ENCODE measurements at regions not wholly inside any gene's neighbourhood (a gene's known extent, or its start where the extent isn't known, plus 50 kb on each side); places are given as distances from the start of the nearest gene placed in this dataset.

- no peak overlapping the region for H3K4me2 ChIP-seq (ENCODE audit: insufficient read depth in 1 of 2, low read depth in 2 of 2, low read length in 2 of 2)
- H3K56ac ChIP-seq (replicated peaks; ENCODE audit: insufficient read length, low read depth, low read length) = no peak overlapping the region
- POLR2A ChIA-PET (ENCODE audit: partially characterized antibody) = no interaction called here
- no peak overlapping the region for H2AK5ac ChIP-seq (ENCODE audit: low read depth, low read length)
- DNase-seq (ENCODE audit: low read depth in 1 of 2, low spot score in 2 of 2) (no peak), FAIRE-seq (no peak)
- TF ChIP-seq RNF2 (IDR thresholded peaks at IDR 0.05; ENCODE audit: borderline replicate concordance, low read depth, low read length, missing control alignments, poor library complexity, severe bottlenecking) (no peak), YY1 (IDR thresholded peaks at IDR 0.05; ENCODE audit: low read depth, low read length) (no peak), EZH2 (IDR thresholded peaks at IDR 0.05; ENCODE audit: low read depth, low read length, severe bottlenecking) (no peak), NRF1 (IDR thresholded peaks at IDR 0.05; ENCODE audit: low read depth, low read length) (no peak), CHD1 (IDR thresholded peaks at IDR 0.05; ENCODE audit: low read depth, low read length) (no peak), SUZ12 (IDR thresholded peaks at IDR 0.05; ENCODE audit: low read length) (no peak), CREB1 (IDR thresholded peaks at IDR 0.05) (no peak), RXRA (IDR thresholded peaks at IDR 0.05; ENCODE audit: insufficient read depth, low read depth, low read length) (no peak), EP300 (IDR thresholded peaks at IDR 0.05; ENCODE audit: borderline replicate concordance in 1 of 2, low read depth in 2 of 2, low read length in 2 of 2) (no peak), BACH1 (IDR thresholded peaks at IDR 0.05; ENCODE audit: low read length) (no peak), CHD2 (IDR thresholded peaks at IDR 0.05; ENCODE audit: low read length) (no peak), TCF12 (IDR thresholded peaks at IDR 0.05; ENCODE audit: low read depth, low read length) (no peak), SIRT6 (IDR thresholded peaks at IDR 0.05; ENCODE audit: low read length) (no peak), CBX8 (IDR thresholded peaks at IDR 0.05; ENCODE audit: borderline replicate concordance, low read depth, low read length) (no peak)
- H2BK5ac ChIP-seq (ENCODE audit: low read depth, low read length) = no peak overlapping the region
- no peaks in the 10 kb centered on the region; a peak in 1 of 7 replicates for H3K27me3 ChIP-seq (replicated peaks in 1 of 4; ENCODE audit: control insufficient read depth in 3 of 4, extremely low read depth in 1 of 4, insufficient read depth in 3 of 4, low read length in 3 of 4)
- no peaks in the 10 kb centered on the region for H3K9me3 ChIP-seq (ENCODE audit: insufficient read depth in 2 of 2, low read depth in 1 of 2, low read length in 1 of 2)
- H3K79me1 ChIP-seq (ENCODE audit: low read depth, low read length) = no peaks in the 10 kb centered on the region
- no peak overlapping the region for H3K18ac ChIP-seq (ENCODE audit: extremely low read depth, low read length)
- no peak overlapping the region for H3K14ac ChIP-seq (ENCODE audit: insufficient read length)
- H3K23me2 ChIP-seq (ENCODE audit: low read depth, low read length) = no peaks in the 10 kb centered on the region
- no peaks in the 10 kb centered on the region for H3K4me1 ChIP-seq (replicated peaks in 1 of 4; ENCODE audit: control insufficient read depth in 3 of 4, insufficient read depth in 4 of 4, low read length in 3 of 4)
- no peak overlapping the region for H4K5ac ChIP-seq (ENCODE audit: insufficient read length, low read depth, low read length)
- H3K27ac ChIP-seq (ENCODE audit: low read depth, low read length) = no peak overlapping the region
- no peaks in the 10 kb centered on the region for H3K36me3 ChIP-seq (ENCODE audit: control insufficient read depth in 2 of 4, insufficient read depth in 4 of 4, low read length in 3 of 4)
- H3K4me3 ChIP-seq (ENCODE audit: extremely low read depth in 1 of 4, insufficient read depth in 2 of 4, low read depth in 3 of 4, low read length in 4 of 4) = no peak overlapping the region
- no peak overlapping the region for H2BK15ac ChIP-seq (ENCODE audit: low read length)
- no peak overlapping the region for H3K4ac ChIP-seq (replicated peaks; ENCODE audit: insufficient read length, low read depth, low read length)
- H3K23ac ChIP-seq (ENCODE audit: insufficient read length) = no peak overlapping the region
- H2BK120ac ChIP-seq (replicated peaks; ENCODE audit: low read depth, low read length) = no peak overlapping the region
- H2AFZ ChIP-seq (ENCODE audit: low read length) = no peak overlapping the region
- H4K20me1 ChIP-seq (replicated peaks in 1 of 2; ENCODE audit: control insufficient read depth in 1 of 2, insufficient read depth in 2 of 2, low read length in 2 of 2) = no peaks in the 10 kb centered on the region
- H4K91ac ChIP-seq (replicated peaks; ENCODE audit: insufficient read length, low read length) = no peak overlapping the region
- no peak overlapping the region for H2BK20ac ChIP-seq (ENCODE audit: low read length)
- no peaks in the 10 kb centered on the region for H3K79me2 ChIP-seq (ENCODE audit: control insufficient read depth in 1 of 2, insufficient read depth in 2 of 2, low read length in 2 of 2)
- no peak overlapping the region for H2BK12ac ChIP-seq (ENCODE audit: low read depth, low read length)
- CTCF ChIA-PET (ENCODE audit: partially characterized antibody) = no interaction called here
- 81% methylated on average over 6 of the region's 6 CpGs; no CpG with 5 or more reads in 1 of the 2 experiments for whole genome bisulfite sequencing, 2 experiments (ENCODE audit: extremely low coverage in 1 of 2, insufficient coverage in 1 of 2, insufficient read length in 1 of 2, insufficient replicate concordance in 2 of 2, low coverage in 1 of 2, low lambda C conversion rate in 2 of 2, missing lambda C conversion rate in 1 of 2)
- H4K8ac ChIP-seq (ENCODE audit: extremely low read depth, insufficient read depth, low read length) = no peak overlapping the region
- H3K9ac ChIP-seq (replicated peaks in 1 of 4; ENCODE audit: extremely low read depth in 1 of 4, low read depth in 3 of 4, low read length in 3 of 4) = peak overlapping the region in 1 of 4 experiments; percentile 34; a peak in 1 of 7 replicates
Measured at GRCh38 chr15:68528626-68529290, 50.0 kb upstream of the CORO2B start.
